ENCODE measurements at regions not wholly inside any gene's neighbourhood (a gene's known extent, or its start where the extent isn't known, plus 50 kb on each side); places are given as distances from the start of the nearest gene placed in this dataset.

DNA sequence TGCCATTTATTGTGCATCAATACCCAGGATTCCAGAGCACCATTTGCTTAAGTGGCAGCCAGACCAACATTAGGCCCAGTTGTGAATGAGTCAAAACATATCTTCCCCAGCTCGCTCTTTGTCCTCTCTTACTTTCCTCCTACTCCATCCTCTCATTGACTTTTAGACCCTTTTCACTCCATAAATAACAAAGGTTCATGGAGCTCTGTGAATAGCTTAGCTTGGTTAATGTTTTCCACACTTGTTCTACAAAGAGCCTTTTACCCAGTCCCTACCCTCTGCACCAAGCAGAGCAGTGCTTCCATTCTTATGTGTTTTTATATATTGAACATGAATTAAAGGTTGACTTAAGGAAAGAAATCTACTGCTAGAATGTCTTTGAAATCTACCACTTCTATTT, 625.8 kb upstream of the FANCL start:
- TF ChIP-seq PPARA (CRISPR knock-in tag; IDR thresholded peaks at IDR 0.05; ENCODE audit: borderline replicate concordance) (no peak), TCF4 (CRISPR knock-in tag; IDR thresholded peaks at IDR 0.05; ENCODE audit: borderline replicate concordance) (no peak), ZFP30 (CRISPR knock-in tag; IDR thresholded peaks at IDR 0.05) (no peak), SNAI2 (CRISPR knock-in tag; IDR thresholded peaks at IDR 0.05) (no peak), ARNTL (CRISPR knock-in tag; IDR thresholded peaks at IDR 0.05; ENCODE audit: borderline replicate concordance, low read depth) (no peak), ESRRG (CRISPR knock-in tag; IDR thresholded peaks at IDR 0.05) (no peak), BACH2 (CRISPR knock-in tag; IDR thresholded peaks at IDR 0.05; ENCODE audit: borderline replicate concordance) (no peak), RARB (CRISPR knock-in tag; IDR thresholded peaks at IDR 0.05) (no peak), ISL1 (CRISPR knock-in tag; IDR thresholded peaks at IDR 0.05) (no peak), ZNF565 (CRISPR knock-in tag; conservative IDR thresholded peaks at IDR 0.05; ENCODE audit: low read depth) (no peak), ZNF8 (CRISPR knock-in tag; IDR thresholded peaks at IDR 0.05) (no peak), GLIS3 (CRISPR knock-in tag; IDR thresholded peaks at IDR 0.05) (no peak)
- TF ChIP-seq, protein P1, sequence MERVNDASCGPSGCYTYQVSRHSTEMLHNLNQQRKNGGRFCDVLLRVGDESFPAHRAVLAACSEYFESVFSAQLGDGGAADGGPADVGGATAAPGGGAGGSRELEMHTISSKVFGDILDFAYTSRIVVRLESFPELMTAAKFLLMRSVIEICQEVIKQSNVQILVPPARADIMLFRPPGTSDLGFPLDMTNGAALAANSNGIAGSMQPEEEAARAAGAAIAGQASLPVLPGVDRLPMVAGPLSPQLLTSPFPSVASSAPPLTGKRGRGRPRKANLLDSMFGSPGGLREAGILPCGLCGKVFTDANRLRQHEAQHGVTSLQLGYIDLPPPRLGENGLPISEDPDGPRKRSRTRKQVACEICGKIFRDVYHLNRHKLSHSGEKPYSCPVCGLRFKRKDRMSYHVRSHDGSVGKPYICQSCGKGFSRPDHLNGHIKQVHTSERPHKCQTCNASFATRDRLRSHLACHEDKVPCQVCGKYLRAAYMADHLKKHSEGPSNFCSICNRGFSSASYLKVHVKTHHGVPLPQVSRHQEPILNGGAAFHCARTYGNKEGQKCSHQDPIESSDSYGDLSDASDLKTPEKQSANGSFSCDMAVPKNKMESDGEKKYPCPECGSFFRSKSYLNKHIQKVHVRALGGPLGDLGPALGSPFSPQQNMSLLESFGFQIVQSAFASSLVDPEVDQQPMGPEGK (CRISPR knock-in tag; IDR thresholded peaks at IDR 0.05; ENCODE audit: borderline replicate concordance) = no peak
- TF ChIP-seq, protein P2, sequence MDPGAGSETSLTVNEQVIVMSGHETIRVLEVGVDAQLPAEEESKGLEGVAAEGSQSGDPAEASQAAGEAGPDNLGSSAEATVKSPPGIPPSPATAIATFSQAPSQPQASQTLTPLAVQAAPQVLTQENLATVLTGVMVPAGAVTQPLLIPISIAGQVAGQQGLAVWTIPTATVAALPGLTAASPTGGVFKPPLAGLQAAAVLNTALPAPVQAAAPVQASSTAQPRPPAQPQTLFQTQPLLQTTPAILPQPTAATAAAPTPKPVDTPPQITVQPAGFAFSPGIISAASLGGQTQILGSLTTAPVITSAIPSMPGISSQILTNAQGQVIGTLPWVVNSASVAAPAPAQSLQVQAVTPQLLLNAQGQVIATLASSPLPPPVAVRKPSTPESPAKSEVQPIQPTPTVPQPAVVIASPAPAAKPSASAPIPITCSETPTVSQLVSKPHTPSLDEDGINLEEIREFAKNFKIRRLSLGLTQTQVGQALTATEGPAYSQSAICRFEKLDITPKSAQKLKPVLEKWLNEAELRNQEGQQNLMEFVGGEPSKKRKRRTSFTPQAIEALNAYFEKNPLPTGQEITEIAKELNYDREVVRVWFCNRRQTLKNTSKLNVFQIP (CRISPR knock-in tag; IDR thresholded peaks at IDR 0.05; ENCODE audit: borderline replicate concordance, low read depth) = no peak
- TF ChIP-seq, protein P3, sequence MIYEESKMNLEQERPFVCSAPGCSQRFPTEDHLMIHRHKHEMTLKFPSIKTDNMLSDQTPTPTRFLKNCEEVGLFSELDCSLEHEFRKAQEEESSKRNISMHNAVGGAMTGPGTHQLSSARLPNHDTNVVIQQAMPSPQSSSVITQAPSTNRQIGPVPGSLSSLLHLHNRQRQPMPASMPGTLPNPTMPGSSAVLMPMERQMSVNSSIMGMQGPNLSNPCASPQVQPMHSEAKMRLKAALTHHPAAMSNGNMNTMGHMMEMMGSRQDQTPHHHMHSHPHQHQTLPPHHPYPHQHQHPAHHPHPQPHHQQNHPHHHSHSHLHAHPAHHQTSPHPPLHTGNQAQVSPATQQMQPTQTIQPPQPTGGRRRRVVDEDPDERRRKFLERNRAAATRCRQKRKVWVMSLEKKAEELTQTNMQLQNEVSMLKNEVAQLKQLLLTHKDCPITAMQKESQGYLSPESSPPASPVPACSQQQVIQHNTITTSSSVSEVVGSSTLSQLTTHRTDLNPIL (CRISPR knock-in tag; IDR thresholded peaks at IDR 0.05; ENCODE audit: low read depth) = no peak
- TF ChIP-seq, protein P4, sequence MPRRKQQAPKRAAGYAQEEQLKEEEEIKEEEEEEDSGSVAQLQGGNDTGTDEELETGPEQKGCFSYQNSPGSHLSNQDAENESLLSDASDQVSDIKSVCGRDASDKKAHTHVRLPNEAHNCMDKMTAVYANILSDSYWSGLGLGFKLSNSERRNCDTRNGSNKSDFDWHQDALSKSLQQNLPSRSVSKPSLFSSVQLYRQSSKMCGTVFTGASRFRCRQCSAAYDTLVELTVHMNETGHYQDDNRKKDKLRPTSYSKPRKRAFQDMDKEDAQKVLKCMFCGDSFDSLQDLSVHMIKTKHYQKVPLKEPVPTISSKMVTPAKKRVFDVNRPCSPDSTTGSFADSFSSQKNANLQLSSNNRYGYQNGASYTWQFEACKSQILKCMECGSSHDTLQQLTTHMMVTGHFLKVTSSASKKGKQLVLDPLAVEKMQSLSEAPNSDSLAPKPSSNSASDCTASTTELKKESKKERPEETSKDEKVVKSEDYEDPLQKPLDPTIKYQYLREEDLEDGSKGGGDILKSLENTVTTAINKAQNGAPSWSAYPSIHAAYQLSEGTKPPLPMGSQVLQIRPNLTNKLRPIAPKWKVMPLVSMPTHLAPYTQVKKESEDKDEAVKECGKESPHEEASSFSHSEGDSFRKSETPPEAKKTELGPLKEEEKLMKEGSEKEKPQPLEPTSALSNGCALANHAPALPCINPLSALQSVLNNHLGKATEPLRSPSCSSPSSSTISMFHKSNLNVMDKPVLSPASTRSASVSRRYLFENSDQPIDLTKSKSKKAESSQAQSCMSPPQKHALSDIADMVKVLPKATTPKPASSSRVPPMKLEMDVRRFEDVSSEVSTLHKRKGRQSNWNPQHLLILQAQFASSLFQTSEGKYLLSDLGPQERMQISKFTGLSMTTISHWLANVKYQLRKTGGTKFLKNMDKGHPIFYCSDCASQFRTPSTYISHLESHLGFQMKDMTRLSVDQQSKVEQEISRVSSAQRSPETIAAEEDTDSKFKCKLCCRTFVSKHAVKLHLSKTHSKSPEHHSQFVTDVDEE (CRISPR knock-in tag; IDR thresholded peaks at IDR 0.05) = no peak
- TF ChIP-seq, protein P5, sequence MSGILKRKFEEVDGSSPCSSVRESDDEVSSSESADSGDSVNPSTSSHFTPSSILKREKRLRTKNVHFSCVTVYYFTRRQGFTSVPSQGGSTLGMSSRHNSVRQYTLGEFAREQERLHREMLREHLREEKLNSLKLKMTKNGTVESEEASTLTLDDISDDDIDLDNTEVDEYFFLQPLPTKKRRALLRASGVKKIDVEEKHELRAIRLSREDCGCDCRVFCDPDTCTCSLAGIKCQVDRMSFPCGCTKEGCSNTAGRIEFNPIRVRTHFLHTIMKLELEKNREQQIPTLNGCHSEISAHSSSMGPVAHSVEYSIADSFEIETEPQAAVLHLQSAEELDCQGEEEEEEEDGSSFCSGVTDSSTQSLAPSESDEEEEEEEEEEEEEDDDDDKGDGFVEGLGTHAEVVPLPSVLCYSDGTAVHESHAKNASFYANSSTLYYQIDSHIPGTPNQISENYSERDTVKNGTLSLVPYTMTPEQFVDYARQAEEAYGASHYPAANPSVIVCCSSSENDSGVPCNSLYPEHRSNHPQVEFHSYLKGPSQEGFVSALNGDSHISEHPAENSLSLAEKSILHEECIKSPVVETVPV (CRISPR knock-in tag; IDR thresholded peaks at IDR 0.05) = no peak
- no peak for ATAC-seq

DNA sequence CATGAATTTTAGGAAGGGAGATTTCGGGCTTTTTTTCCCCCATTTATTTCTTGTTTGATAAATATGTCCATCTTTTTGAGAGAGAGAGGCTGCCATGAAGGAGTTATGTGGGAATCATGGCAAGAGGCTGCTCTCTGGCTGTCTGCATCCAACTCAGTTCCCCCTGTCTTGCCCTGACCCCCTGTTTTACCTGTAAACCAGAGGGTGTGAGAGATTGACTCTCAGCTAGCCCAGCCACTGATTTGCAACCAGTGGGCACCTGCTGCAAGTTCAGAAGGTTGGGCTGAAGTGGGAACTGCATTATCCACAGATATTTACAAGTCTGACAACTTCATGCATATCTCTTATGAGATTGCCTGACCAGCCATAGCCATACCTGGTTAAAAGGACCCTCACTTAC, 625.4 kb upstream of the FANCL start:
- no peak for ATAC-seq
- no peak for TF ChIP-seq BACH2 (CRISPR knock-in tag; IDR thresholded peaks at IDR 0.05; ENCODE audit: borderline replicate concordance)
- TF ChIP-seq ESRRG (CRISPR knock-in tag; IDR thresholded peaks at IDR 0.05) = no peak
- no peak for TF ChIP-seq ZNF565 (CRISPR knock-in tag; conservative IDR thresholded peaks at IDR 0.05; ENCODE audit: low read depth)
- no peak for TF ChIP-seq TOX (CRISPR knock-in tag; IDR thresholded peaks at IDR 0.05; ENCODE audit: borderline replicate concordance)
- TF ChIP-seq ZC3H10 (CRISPR knock-in tag; IDR thresholded peaks at IDR 0.05) = no peak
- no peak for TF ChIP-seq SNAI2 (CRISPR knock-in tag; IDR thresholded peaks at IDR 0.05)
- no peak for TF ChIP-seq ISL1 (CRISPR knock-in tag; IDR thresholded peaks at IDR 0.05)
- no peak for TF ChIP-seq TCF4 (CRISPR knock-in tag; IDR thresholded peaks at IDR 0.05; ENCODE audit: borderline replicate concordance)
- TF ChIP-seq ARNTL (CRISPR knock-in tag; IDR thresholded peaks at IDR 0.05; ENCODE audit: borderline replicate concordance, low read depth) = no peak
- TF ChIP-seq, protein P4 (CRISPR knock-in tag; IDR thresholded peaks at IDR 0.05) = no peak
- no peak for TF ChIP-seq ZNF8 (CRISPR knock-in tag; IDR thresholded peaks at IDR 0.05)
- no peak for TF ChIP-seq ZFP3 (CRISPR knock-in tag; IDR thresholded peaks at IDR 0.05)
- TF ChIP-seq CSDC2 (CRISPR knock-in tag; IDR thresholded peaks at IDR 0.05) = no peak
- TF ChIP-seq, protein P5 (CRISPR knock-in tag; IDR thresholded peaks at IDR 0.05) = no peak
- no peak for TF ChIP-seq GLIS3 (CRISPR knock-in tag; IDR thresholded peaks at IDR 0.05)
- TF ChIP-seq, protein P1 (CRISPR knock-in tag; IDR thresholded peaks at IDR 0.05; ENCODE audit: borderline replicate concordance) = no peak
- TF ChIP-seq ZFP30 (CRISPR knock-in tag; IDR thresholded peaks at IDR 0.05) = no peak
